GM04503 (cell line): ENCODE measurements at regions not wholly inside any gene's neighbourhood (a gene's known extent, or its start where the extent isn't known, plus 50 kb on each side); places are given as distances from the start of the nearest gene placed in this dataset.

Source experiments
- DNase-seq: peaks from one replicate; pipeline ENCODE4 v3.0.0-alpha.2; 2012; ENCODE audit warnings: low read depth

GRCh38 chr18:2036086-2036485, 535.2 kb downstream of the METTL4 start:
- DNase-seq, result no peak

- DNase-seq, result no peak
These were observed 531.0 kb downstream of the METTL4 start for GRCh38 chr18:2040279-2040678.

- no peak for DNase-seq
These were observed 521.3 kb downstream of the METTL4 start for GRCh38 chr18:2049986-2050385.

- no peak for DNase-seq
These were observed 520.6 kb downstream of the METTL4 start for GRCh38 chr18:2050702-2051201.

GRCh38 chr18:2053490-2054089, 517.7 kb downstream of the METTL4 start:
- DNase-seq, result no peak

- no peak for DNase-seq
These were observed 512.0 kb downstream of the METTL4 start for GRCh38 chr18:2059336-2059735.

- DNase-seq, result no peak
These were observed 511.2 kb downstream of the METTL4 start for GRCh38 chr18:2060086-2060485.

- no peak for DNase-seq
These were observed 500.7 kb downstream of the METTL4 start for GRCh38 chr18:2070631-2071030.

- DNase-seq, result no peak
These were observed 495.8 kb downstream of the METTL4 start for GRCh38 chr18:2075499-2075898.

GRCh38 chr18:2082676-2083075, 488.6 kb downstream of the METTL4 start:
- no peak for DNase-seq

GRCh38 chr18:2083691-2084090, 487.6 kb downstream of the METTL4 start:
- DNase-seq, result no peak

GRCh38 chr18:2086439-2086838, 484.9 kb downstream of the METTL4 start:
- no peak for DNase-seq

GRCh38 chr18:2087877-2088673, 483.2 kb downstream of the METTL4 start:
- DNase-seq, result no peak

GRCh38 chr18:2089396-2089795, 481.9 kb downstream of the METTL4 start:
- no peak for DNase-seq

- DNase-seq, result no peak
These were observed 479.4 kb downstream of the METTL4 start for GRCh38 chr18:2091937-2092336.

GRCh38 chr18:2096551-2096950, 474.8 kb downstream of the METTL4 start:
- no peak for DNase-seq

- DNase-seq, result no peak
These were observed 470.6 kb downstream of the METTL4 start for GRCh38 chr18:2100694-2101213.

- no peak for DNase-seq
These were observed 469.3 kb downstream of the METTL4 start for GRCh38 chr18:2102022-2102421.

GRCh38 chr18:2103299-2103698, 468.0 kb downstream of the METTL4 start:
- DNase-seq, result no peak

- no peak for DNase-seq
These were observed 466.5 kb downstream of the METTL4 start for GRCh38 chr18:2104620-2105462.

- DNase-seq, result peak; percentile 15
These were observed 462.7 kb downstream of the METTL4 start for GRCh38 chr18:2108591-2108990.

- DNase-seq, result peak; percentile 17
These were observed 459.8 kb downstream of the METTL4 start for GRCh38 chr18:2111456-2111855.
